ENCODE measurements at regions not wholly inside any gene's neighbourhood (a gene's known extent, or its start where the extent isn't known, plus 50 kb on each side); places are given as distances from the start of the nearest gene placed in this dataset.
"Not testable (repeated sequence)": the region's sequence is repeated elsewhere in the genome, so short reads cannot be mapped to it uniquely, and the experiment has no call there.

GRCh38 chr4:77306496-77306895 lies 149.5 kb downstream of the CCNG2 start:
- DNase-seq (ENCODE audit: low read depth), result no peak

- DNase-seq (ENCODE audit: low read depth), result no peak
Observed at GRCh38 chr4:77308843-77309242, 151.8 kb downstream of the CCNG2 start.

GRCh38 chr4:77309496-77309895 lies 152.5 kb downstream of the CCNG2 start:
- no peak for DNase-seq (ENCODE audit: low read depth)

- no peak for DNase-seq (ENCODE audit: low read depth)
Observed at GRCh38 chr4:77310931-77311330, 153.9 kb downstream of the CCNG2 start.

- no peak for DNase-seq (ENCODE audit: low read depth)
Observed at GRCh38 chr4:77314697-77315096, 157.7 kb downstream of the CCNG2 start.

GRCh38 chr4:77327151-77327550 lies 170.1 kb downstream of the CCNG2 start:
- DNase-seq (ENCODE audit: low read depth), result no peak

GRCh38 chr4:77332696-77333270 lies 175.8 kb downstream of the CCNG2 start:
- no peak for DNase-seq (ENCODE audit: low read depth)

GRCh38 chr4:77336411-77337142 lies 179.6 kb downstream of the CCNG2 start:
- DNase-seq (ENCODE audit: low read depth), result no peak

- no peak for DNase-seq (ENCODE audit: low read depth)
Observed at GRCh38 chr4:77342170-77342810, 185.3 kb downstream of the CCNG2 start.

- no peak for DNase-seq (ENCODE audit: low read depth)
Observed at GRCh38 chr4:77344001-77344400, 187.0 kb downstream of the CCNG2 start.

- no peak for DNase-seq (ENCODE audit: low read depth)
Observed at GRCh38 chr4:77344784-77345183, 187.8 kb downstream of the CCNG2 start.

- DNase-seq (ENCODE audit: low read depth), result no peak
Observed at GRCh38 chr4:77347351-77347966, 190.5 kb downstream of the CCNG2 start.

GRCh38 chr4:77348815-77349214 lies 191.8 kb downstream of the CCNG2 start:
- DNase-seq (ENCODE audit: low read depth), result no peak

- DNase-seq (ENCODE audit: low read depth), result no peak
Observed at GRCh38 chr4:77349364-77349763, 192.4 kb downstream of the CCNG2 start.

GRCh38 chr4:77349796-77350195 lies 192.8 kb downstream of the CCNG2 start:
- DNase-seq (ENCODE audit: low read depth), result no peak

- DNase-seq (ENCODE audit: low read depth), result no peak
Observed at GRCh38 chr4:77352192-77352591, 195.2 kb downstream of the CCNG2 start.

GRCh38 chr4:77353724-77354315 lies 196.8 kb downstream of the CCNG2 start:
- DNase-seq (ENCODE audit: low read depth), result not testable (repeated sequence)

- DNase-seq (ENCODE audit: low read depth), result no peak
Observed at GRCh38 chr4:77354550-77354949, 197.5 kb downstream of the CCNG2 start.

GRCh38 chr4:77355731-77356130 lies 198.7 kb downstream of the CCNG2 start:
- DNase-seq (ENCODE audit: low read depth), result no peak

- no peak for DNase-seq (ENCODE audit: low read depth)
Observed at GRCh38 chr4:77358315-77358928, 201.4 kb downstream of the CCNG2 start.

GRCh38 chr4:77360451-77360850 lies 203.4 kb downstream of the CCNG2 start:
- no peak for DNase-seq (ENCODE audit: low read depth)

- not testable (repeated sequence) for DNase-seq (ENCODE audit: low read depth)
Observed at GRCh38 chr4:77366876-77367275, 209.9 kb downstream of the CCNG2 start.
